ENCODE measurements at regions not wholly inside any gene's neighbourhood (a gene's known extent, or its start where the extent isn't known, plus 50 kb on each side); places are given as distances from the start of the nearest gene placed in this dataset.
"Not testable (repeated sequence)": the region's sequence is repeated elsewhere in the genome, so short reads cannot be mapped to it uniquely, and the experiment has no call there.

DNA sequence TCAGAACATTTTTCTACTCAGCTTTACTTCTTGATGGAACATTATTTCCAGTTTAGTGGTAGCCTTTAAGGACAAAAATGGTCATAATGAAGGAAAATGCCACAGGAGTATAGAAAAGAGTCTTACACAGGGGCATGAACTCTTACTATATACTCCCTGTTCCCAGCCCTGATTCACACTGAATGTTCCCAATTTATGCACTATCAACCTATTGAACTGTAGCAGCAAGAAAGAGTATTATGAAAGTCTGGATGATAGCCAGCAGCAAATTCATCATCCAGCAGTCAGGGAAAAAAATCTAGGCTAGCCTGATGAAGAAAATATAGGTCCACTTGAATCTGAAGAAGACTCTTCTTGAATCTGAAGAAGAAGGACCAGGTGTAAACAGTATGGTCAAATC is 1170.3 kb upstream of the CHAC2 start:
- ATAC-seq (no peak), DNase-seq (no peak)
- Histone ChIP-seq H3K9me3 (no peaks in the 10 kb centered on the region), H3K27ac (no peak overlapping the region), H3K36me3 (no peaks in the 10 kb centered on the region), H3K4me3 (no peak overlapping the region), H3K4me1 (no peaks in the 10 kb centered on the region), H3K27me3 (no peaks in the 10 kb centered on the region)
- no peak for TF ChIP-seq POLR2A (IDR thresholded peaks at IDR 0.05)
- TF ChIP-seq, protein P1, sequence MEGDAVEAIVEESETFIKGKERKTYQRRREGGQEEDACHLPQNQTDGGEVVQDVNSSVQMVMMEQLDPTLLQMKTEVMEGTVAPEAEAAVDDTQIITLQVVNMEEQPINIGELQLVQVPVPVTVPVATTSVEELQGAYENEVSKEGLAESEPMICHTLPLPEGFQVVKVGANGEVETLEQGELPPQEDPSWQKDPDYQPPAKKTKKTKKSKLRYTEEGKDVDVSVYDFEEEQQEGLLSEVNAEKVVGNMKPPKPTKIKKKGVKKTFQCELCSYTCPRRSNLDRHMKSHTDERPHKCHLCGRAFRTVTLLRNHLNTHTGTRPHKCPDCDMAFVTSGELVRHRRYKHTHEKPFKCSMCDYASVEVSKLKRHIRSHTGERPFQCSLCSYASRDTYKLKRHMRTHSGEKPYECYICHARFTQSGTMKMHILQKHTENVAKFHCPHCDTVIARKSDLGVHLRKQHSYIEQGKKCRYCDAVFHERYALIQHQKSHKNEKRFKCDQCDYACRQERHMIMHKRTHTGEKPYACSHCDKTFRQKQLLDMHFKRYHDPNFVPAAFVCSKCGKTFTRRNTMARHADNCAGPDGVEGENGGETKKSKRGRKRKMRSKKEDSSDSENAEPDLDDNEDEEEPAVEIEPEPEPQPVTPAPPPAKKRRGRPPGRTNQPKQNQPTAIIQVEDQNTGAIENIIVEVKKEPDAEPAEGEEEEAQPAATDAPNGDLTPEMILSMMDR (IDR thresholded peaks at IDR 0.05 in 4 of 5, conservative IDR thresholded peaks at IDR 0.05 in 1 of 5), result no peak
- in situ Hi-C loops (cut with MboI; ENCODE audit: low sequenced_read_pairs in 4 of 4) (no loop called here), intact Hi-C loops (cut with DNase I; ENCODE audit: low total_unique reads) (no loop called here)

DNA sequence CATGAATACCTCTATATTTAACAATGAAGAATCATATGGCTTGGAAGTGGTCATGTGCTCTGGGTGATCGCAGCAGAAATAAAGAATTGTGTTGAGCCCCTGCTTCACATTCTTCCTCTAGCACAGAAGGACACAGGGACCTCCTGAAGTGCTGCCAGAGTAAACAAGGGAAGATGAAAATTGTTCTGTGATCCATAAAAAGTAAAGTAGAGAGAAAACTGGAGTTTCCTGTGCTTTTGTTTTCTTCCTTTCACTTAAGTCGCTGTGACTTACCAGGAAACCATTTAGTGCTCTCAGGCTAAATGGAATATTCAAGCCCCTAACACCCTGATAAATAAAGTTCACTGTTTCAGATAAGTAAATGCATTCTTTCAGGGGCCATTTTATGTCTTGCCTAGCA is 1173.6 kb upstream of the CHAC2 start:
- in situ Hi-C loops (cut with MboI; ENCODE audit: low sequenced_read_pairs in 4 of 4), result no loop called here
- H3K36me3 ChIP-seq, result no peaks in the 10 kb centered on the region

DNA sequence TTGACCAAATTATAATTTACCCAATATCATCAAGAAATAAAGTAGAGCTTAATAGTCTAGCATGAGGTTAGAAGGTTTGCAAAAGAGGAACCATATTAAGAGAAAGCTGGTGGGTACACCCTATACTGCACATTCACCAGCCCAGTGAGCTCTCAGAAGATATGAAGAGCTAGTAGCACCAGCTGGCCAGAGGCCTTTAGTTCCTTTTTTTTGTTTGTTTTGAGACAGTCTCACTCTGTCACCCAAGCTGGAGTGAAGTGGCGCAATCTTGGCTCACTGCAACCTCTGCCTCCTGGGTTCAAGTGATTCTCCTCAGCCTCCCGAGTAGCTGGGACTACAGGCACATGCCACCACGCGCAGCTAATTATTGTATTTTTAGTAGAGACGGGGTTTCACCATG is 1183.5 kb upstream of the CHAC2 start:
- intact Hi-C loops (cut with DNase I; ENCODE audit: low total_unique reads); H3K4me1 ChIP-seq; H3K9me3 ChIP-seq; H3K27me3 ChIP-seq; ATAC-seq; H3K4me3 ChIP-seq; H3K36me3 ChIP-seq; in situ Hi-C loops (cut with MboI; ENCODE audit: low sequenced_read_pairs in 4 of 4); H3K27ac ChIP-seq; DNase-seq: not testable (repeated sequence)

More for the DNA sequence above, 1173.6 kb upstream of the CHAC2 start:
- no peak overlapping the region for H3K4me3 ChIP-seq
- no peaks in the 10 kb centered on the region for H3K9me3 ChIP-seq
- no peak for DNase-seq
- no peaks in the 10 kb centered on the region for H3K27me3 ChIP-seq
- TF ChIP-seq, protein P1 (IDR thresholded peaks at IDR 0.05 in 4 of 5, conservative IDR thresholded peaks at IDR 0.05 in 1 of 5), result no peak
- TF ChIP-seq POLR2A (IDR thresholded peaks at IDR 0.05), result no peak
- no peaks in the 10 kb centered on the region for H3K4me1 ChIP-seq
- H3K27ac ChIP-seq, result no peak overlapping the region
- ATAC-seq, result no peak
- intact Hi-C loops (cut with DNase I; ENCODE audit: low total_unique reads), result no loop called here

DNA sequence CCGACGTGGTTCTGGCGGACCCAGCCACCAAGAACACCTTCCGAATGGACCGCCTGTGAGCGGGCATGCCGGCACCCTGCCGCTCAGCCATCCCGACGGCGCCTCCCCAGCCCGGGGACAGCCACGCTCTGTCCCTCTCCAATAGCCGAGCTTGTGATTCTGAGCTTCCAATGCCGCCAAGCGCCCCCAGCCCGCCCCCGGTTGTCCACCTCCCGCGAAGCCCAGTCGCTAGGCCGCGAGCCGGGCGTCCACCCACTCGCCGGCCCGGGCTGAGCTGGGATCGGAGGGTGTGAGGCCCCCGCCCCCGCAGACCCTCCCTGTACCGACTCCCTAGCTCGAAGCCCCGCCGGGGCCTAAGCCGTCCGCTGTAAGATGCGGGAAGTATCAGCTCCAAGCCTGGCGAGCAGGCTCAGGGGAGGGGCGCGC is 1195.1 kb upstream of the CHAC2 start:
- intact Hi-C loops (cut with DNase I; ENCODE audit: low total_unique reads), result no loop called here

DNA sequence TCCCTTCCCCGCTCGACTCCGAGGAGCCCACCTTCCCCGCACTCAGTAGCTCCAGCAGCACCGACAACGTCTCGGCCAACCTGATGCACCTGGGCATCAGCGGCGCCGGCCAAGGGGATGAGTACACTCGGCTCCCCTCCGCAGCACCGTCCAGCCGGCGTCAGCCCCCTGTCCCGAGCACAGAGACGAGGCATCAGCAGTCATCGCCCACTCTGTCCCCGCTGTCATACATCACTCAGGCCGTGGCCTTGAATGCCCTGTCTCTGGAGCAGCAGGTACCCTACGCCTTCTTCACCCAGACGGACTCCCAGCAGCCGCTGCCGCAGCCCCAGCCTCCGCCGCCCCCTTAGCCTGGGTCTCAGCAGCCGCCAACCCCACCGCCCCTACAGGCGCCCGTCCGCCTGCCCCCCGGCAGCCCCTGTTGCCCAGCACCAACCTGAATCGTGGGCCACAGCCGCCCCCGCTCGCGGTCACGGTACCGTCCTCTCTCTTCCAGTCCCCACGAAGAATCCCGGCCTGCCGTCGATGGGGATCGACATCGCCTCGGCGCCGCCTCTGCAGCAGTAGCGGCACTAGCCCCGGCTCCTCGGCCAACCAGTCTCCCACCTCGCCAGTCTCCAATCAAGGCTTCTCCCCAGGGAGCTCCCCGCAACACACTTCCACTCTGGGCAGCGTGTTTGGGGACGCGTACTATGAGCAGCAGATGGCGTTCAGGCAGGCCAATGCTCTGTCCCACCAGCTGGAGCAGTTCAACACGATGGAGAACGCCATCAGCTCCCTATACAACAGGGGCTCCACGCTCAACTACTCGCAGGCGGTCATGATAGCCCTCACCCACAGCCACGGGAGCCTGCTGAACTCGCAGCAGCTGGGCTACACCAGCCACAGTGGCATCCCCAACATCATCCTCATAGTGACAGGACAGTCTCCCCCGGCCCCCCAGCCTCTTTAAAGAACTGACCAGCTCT is 1195.9 kb upstream of the CHAC2 start:
- Histone ChIP-seq H3K4me3 (no peak overlapping the region), H3K4me1 (no peaks in the 10 kb centered on the region), H3K27me3 (no peaks in the 10 kb centered on the region), H3K27ac (no peak overlapping the region), H3K36me3 (no peaks in the 10 kb centered on the region), H3K9me3 (no peaks in the 10 kb centered on the region)
- ATAC-seq (no peak), DNase-seq (no peak)
- intact Hi-C loops (cut with DNase I; ENCODE audit: low total_unique reads), result no loop called here
- in situ Hi-C loops (cut with MboI; ENCODE audit: low sequenced_read_pairs in 4 of 4), result no loop called here
- TF ChIP-seq, protein P1 (IDR thresholded peaks at IDR 0.05 in 4 of 5, conservative IDR thresholded peaks at IDR 0.05 in 1 of 5), result no peak
- TF ChIP-seq POLR2A (IDR thresholded peaks at IDR 0.05), result no peak

More for the DNA sequence above, 1195.1 kb upstream of the CHAC2 start:
- Histone ChIP-seq H3K9me3 (no peaks in the 10 kb centered on the region), H3K36me3 (no peaks in the 10 kb centered on the region), H3K27ac (no peak overlapping the region), H3K27me3 (no peaks in the 10 kb centered on the region), H3K4me3 (no peak overlapping the region), H3K4me1 (no peaks in the 10 kb centered on the region)
- no peak for ATAC-seq
- in situ Hi-C loops (cut with MboI; ENCODE audit: low sequenced_read_pairs in 4 of 4), result no loop called here
- TF ChIP-seq POLR2A (IDR thresholded peaks at IDR 0.05), result no peak
- TF ChIP-seq, protein P1 (IDR thresholded peaks at IDR 0.05 in 4 of 5, conservative IDR thresholded peaks at IDR 0.05 in 1 of 5), result no peak
- no peak for DNase-seq

Measured in gastrocnemius medialis (tissue), 4 donors.